22Rv1 (cell line): ENCODE measurements at regions not wholly inside any gene's neighbourhood (a gene's known extent, or its start where the extent isn't known, plus 50 kb on each side); places are given as distances from the start of the nearest gene placed in this dataset.

ENCODE experiments used
- H3K27ac ChIP-seq: fragments of 450-650 bp; 2 replicates; pipeline ENCODE4 v1.5.1; 2017
- CTCF ChIP-seq: fragments of 450-650 bp; IDR thresholded peaks from 2 replicates; pipeline ENCODE4 v1.5.1; 2017; ENCODE audit warnings: mild to moderate bottlenecking
- ZFX ChIP-seq: fragments of 450-650 bp; IDR thresholded peaks from 2 replicates; pipeline ENCODE4 v1.6.1; 2017; ENCODE audit warnings: antibody characterized with exemption, borderline replicate concordance

DNA sequence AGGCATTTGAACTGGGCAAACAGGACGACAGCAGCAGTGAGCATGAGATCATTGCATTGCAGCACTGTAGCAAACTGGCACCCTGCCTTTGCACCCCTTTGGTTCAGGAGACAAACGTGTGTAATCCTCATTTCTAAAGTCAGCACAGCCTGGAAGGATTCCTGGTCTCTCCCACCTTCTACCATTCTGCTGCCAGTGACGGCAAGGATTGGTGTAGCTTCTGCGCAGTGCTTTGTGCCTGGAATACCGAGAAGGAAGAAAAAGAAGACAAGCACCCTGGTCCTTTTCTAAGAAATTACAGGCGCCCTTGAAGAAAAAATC lies 805.3 kb downstream of the USP25 start:
- H3K27ac ChIP-seq, result no peak overlapping the region
- TF ChIP-seq CTCF, result no peak
- no peak for TF ChIP-seq ZFX

- TF ChIP-seq CTCF (no peak), ZFX (no peak)
- H3K27ac ChIP-seq, result no peak overlapping the region
These were observed 805.8 kb downstream of the USP25 start for GRCh38 chr21:16535626-16536025.

GRCh38 chr21:16536140-16536539 lies 806.4 kb downstream of the USP25 start:
- TF ChIP-seq CTCF, result no peak
- no peak for TF ChIP-seq ZFX
- H3K27ac ChIP-seq, result no peak overlapping the region

DNA sequence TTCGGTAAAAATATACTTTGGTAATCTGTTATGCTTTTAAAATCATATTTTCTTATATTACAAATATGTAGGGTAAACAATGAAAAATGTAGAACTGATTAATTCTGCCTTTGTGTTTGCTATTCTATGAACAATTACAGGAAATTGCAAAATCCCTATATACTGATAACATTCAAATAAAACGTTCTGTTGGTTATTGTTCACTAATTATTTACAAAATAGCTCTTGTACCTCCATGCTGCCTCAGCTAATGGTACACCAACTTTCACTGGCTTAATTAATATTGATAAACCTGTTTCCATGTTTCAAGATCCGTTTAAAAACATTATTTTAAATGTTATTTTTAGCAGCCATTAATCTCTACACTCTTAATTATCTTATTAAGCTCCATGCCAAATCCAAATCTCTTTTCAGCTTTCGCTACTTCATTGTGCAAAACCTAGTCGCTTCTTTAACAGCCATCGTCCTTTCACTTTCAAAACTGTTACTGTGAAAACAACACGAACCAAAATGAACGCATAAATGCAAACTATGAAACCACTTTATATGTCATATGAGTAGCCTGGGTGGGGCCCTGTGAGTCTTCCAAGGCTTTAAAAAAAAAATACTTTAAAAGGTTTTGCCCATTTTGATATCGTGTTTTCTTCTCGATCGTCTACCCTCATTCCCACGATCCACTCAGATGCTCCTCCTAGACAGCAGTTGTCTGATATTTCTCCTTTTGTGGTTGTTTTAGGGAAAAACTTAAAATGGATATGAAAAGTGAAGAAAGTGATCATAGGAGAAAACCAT lies 807.1 kb downstream of the USP25 start:
- TF ChIP-seq ZFX (no peak), CTCF (no peak)
- H3K27ac ChIP-seq, result no peak overlapping the region

DNA sequence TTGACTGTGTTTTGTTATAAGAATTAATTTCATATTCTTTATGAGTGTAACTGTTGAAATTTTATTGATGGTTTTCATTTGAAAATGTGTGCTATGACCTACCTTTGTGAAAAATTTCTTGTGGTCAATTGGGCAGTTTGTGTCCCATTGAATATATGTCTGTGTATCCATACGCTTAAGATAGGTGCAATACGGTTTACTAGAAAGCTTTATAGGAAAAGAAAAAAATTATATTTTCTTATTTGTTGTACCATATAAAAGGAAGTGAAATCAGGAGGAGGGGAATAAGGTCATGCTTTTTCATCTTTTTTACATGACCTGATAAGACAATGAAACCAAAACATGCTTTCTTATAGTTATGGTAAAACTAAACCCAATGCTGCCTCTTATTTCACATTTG lies 807.7 kb downstream of the USP25 start:
- no peak for TF ChIP-seq ZFX
- TF ChIP-seq CTCF, result no peak
- H3K27ac ChIP-seq, result no peak overlapping the region

DNA sequence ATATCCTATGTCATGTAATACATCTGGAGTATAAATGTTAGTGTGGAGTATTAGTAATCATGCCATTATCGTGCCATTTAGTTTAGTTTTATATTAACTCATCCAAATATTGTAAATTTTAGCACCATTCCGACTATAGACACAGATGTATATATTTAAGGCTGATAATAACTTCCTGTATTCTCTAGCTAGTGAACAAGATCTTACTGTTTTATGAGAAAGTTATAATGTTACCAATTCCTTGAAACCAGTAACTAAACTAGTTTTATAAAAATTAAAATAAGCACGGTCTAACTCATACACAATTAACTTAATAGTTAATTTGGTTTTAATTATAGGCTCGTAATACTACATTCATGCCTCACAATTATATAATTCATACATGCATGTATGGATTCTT lies 808.6 kb downstream of the USP25 start:
- TF ChIP-seq ZFX (no peak), CTCF (no peak)
- no peak overlapping the region for H3K27ac ChIP-seq

DNA sequence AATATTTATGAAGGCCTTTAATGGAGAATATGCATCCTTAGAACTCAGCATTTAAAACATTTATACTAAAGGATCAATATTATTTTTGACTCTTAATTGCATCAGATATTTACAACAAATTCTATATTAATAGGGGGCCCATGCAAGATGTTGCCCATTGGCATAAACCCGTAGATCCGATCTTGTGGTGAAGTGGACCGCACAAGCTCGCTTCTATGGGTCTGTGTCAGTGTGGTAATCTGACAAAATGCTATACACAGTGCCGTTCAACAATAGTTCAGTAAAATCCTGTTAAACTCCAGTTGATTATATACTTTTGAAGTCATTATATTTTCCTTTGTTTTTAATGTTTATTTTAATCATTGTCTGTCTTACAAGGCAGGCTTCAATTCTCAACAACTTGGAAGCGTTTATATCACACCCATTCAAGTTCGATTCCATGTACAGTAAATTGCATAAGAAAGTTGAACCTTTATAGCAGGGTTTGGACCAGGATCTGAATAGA lies 809.2 kb downstream of the USP25 start:
- H3K27ac ChIP-seq, result no peak overlapping the region
- TF ChIP-seq CTCF (no peak), ZFX (no peak)
